ENCODE measurements at regions not wholly inside any gene's neighbourhood (a gene's known extent, or its start where the extent isn't known, plus 50 kb on each side); places are given as distances from the start of the nearest gene placed in this dataset.
"Not testable (repeated sequence)": the region's sequence is repeated elsewhere in the genome, so short reads cannot be mapped to it uniquely, and the experiment has no call there.

DNA sequence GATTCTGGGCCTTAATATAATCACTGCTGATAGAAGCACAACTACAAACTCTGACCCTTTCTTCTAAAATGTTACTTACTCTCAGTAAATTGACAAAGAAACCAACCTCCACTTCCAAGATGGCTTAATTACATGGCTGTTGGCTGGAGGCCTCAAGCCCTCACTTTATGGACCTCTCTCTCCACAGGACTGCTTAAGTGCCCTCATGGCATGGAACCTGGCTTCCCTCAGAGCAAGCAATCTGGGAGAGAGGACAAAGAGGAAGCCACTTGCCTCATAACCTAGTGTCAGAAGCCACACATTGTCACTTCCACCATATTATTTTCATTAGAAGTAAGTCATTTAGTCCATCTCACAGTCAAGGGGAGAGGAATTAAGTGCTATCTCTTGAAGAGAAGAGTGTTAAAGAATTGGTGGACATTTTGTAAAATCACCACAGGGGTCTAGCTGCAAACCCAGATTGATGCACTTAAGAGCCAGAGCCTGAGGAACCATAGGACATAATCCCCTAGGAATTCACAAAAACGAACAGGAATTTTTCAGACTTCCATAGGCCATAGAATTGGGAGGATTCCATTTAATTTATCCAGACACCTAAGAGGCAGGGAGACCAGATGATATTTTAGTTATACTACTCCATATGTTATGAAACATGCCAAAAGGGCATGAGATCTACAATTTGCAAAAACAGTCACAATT lies 97.5 kb upstream of the TNFSF4 start:
- Histone ChIP-seq H3K9me3 (ENCODE audit: control insufficient read depth, low read length) (no peaks in the 10 kb centered on the region), H3K27ac (ENCODE audit: low read depth in 1 of 2, low read length in 2 of 2) (no peak overlapping the region), H3K4me1 (ENCODE audit: control insufficient read depth in 1 of 2, insufficient read depth in 2 of 2, low read length in 2 of 2) (no peaks in the 10 kb centered on the region), H3K27me3 (ENCODE audit: control insufficient read depth in 1 of 2, insufficient read depth in 2 of 2, low read length in 1 of 2) (no peaks in the 10 kb centered on the region), H3K4me3 (ENCODE audit: low read length in 2 of 2) (no peak overlapping the region), H3K36me3 (ENCODE audit: control insufficient read depth in 1 of 2, insufficient read depth in 2 of 2, low read length in 1 of 2) (no peaks in the 10 kb centered on the region)
- intact Hi-C loops (cut with DNase I), result loop anchor here in 1 of 2 donors (10.0 kb wide), 1 partner anchor 590 kb away; no protein-coding TSS in a partner anchor
- 42 to 62% methylated on average over 1 of the region's 1 CpG for WGBS, 2 donors
- ATAC-seq (ENCODE audit: low FRiP score) (no peak), DNase-seq (no peak)

DNA sequence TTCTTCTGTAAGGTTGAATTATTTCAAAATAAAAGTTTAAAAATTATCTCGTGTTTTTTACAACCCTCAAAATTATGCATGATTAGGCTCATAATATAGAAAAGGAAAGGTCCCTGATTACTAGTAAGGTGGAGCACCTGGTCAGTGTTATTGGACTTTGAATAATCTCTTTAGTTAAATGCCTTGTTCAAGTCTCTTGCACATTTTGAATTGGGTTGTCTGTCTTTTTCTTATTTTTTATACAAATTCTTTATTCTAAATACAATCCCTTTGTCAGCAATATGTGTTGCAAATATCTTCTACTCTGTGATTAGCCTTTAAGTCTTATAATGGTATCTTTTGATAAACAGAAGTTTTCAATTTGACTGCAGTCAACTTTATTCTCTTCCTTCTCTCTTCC lies 100.7 kb upstream of the TNFSF4 start:
- Histone ChIP-seq H3K4me1 (ENCODE audit: control insufficient read depth in 1 of 2, insufficient read depth in 2 of 2, low read length in 2 of 2) (no peaks in the 10 kb centered on the region), H3K9me3 (ENCODE audit: control insufficient read depth, low read length) (no peaks in the 10 kb centered on the region), H3K36me3 (ENCODE audit: control insufficient read depth in 1 of 2, insufficient read depth in 2 of 2, low read length in 1 of 2) (no peaks in the 10 kb centered on the region), H3K27ac (ENCODE audit: low read depth in 1 of 2, low read length in 2 of 2) (no peak overlapping the region), H3K4me3 (ENCODE audit: low read length in 2 of 2) (no peak overlapping the region), H3K27me3 (ENCODE audit: control insufficient read depth in 1 of 2, insufficient read depth in 2 of 2, low read length in 1 of 2) (no peaks in the 10 kb centered on the region)
- DNase-seq (no peak), ATAC-seq (ENCODE audit: low FRiP score) (no peak)
- intact Hi-C loops (cut with DNase I), result loop anchor here in 1 of 2 donors (10.0 kb wide), 1 partner anchor 587 kb away; no protein-coding TSS in a partner anchor
- 72 to 74% methylated on average over 1 of the region's 1 CpG for WGBS, 2 donors

DNA sequence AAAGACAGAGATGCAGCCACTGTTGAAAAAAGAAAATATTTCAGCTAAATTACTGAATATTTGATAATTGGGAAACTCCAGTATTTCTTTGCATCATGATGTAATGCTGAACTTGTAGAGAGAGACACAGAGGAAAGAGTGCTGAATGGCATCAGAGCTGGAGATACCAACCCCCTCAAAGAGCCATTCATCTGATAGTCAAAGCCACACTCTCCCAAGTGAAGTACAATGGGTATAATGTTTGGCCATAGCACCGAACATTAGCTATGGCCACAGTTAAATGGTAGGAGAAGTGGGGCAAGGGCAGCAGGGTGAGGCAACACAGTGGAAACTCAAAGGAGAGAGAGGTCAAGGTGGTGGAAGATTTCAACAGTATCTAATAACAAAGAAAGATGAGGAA lies 107.5 kb upstream of the TNFSF4 start:
- intact Hi-C loops (cut with DNase I), result no loop called here
- Histone ChIP-seq H3K27ac (ENCODE audit: low read depth in 1 of 2, low read length in 2 of 2) (no peak overlapping the region), H3K36me3 (ENCODE audit: control insufficient read depth in 1 of 2, insufficient read depth in 2 of 2, low read length in 1 of 2) (no peaks in the 10 kb centered on the region), H3K4me1 (ENCODE audit: control insufficient read depth in 1 of 2, insufficient read depth in 2 of 2, low read length in 2 of 2) (no peaks in the 10 kb centered on the region), H3K4me3 (ENCODE audit: low read length in 2 of 2) (no peak overlapping the region), H3K27me3 (ENCODE audit: control insufficient read depth in 1 of 2, insufficient read depth in 2 of 2, low read length in 1 of 2) (no peaks in the 10 kb centered on the region), H3K9me3 (ENCODE audit: control insufficient read depth, low read length) (no peaks in the 10 kb centered on the region)
- 80 to 86% methylated on average over 1 of the region's 1 CpG for WGBS, 2 donors
- DNase-seq, result no peak
- ATAC-seq (ENCODE audit: low FRiP score), result no peak

DNA sequence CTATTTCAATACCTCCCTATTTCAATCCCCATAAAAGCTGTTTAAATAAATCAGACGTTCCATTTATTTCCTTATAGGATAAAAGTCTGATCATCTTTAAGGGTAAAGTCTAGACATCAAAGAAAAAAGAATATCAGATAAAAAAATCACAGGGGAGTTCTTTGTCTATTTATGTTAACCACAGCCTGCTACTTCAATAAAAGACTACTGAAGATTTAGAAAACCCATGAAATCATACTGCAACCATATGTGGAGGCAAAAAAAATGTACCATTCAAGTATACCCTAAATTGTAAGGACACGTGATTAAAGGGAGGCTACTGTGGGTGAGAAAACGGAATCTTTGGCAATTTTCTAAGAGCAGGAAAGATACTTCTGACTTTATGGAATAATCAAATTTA lies 108.2 kb upstream of the TNFSF4 start:
- Histone ChIP-seq H3K27ac (ENCODE audit: low read depth in 1 of 2, low read length in 2 of 2) (no peak overlapping the region), H3K36me3 (ENCODE audit: control insufficient read depth in 1 of 2, insufficient read depth in 2 of 2, low read length in 1 of 2) (no peaks in the 10 kb centered on the region), H3K4me3 (ENCODE audit: low read length in 2 of 2) (no peak overlapping the region), H3K9me3 (ENCODE audit: control insufficient read depth, low read length) (no peaks in the 10 kb centered on the region), H3K27me3 (ENCODE audit: control insufficient read depth in 1 of 2, insufficient read depth in 2 of 2, low read length in 1 of 2) (no peaks in the 10 kb centered on the region), H3K4me1 (ENCODE audit: control insufficient read depth in 1 of 2, insufficient read depth in 2 of 2, low read length in 2 of 2) (no peaks in the 10 kb centered on the region)
- intact Hi-C loops (cut with DNase I), result no loop called here
- DNase-seq (no peak), ATAC-seq (ENCODE audit: low FRiP score) (no peak)
- WGBS, 2 donors, result 65 to 74% methylated on average over 3 of the region's 3 CpGs

DNA sequence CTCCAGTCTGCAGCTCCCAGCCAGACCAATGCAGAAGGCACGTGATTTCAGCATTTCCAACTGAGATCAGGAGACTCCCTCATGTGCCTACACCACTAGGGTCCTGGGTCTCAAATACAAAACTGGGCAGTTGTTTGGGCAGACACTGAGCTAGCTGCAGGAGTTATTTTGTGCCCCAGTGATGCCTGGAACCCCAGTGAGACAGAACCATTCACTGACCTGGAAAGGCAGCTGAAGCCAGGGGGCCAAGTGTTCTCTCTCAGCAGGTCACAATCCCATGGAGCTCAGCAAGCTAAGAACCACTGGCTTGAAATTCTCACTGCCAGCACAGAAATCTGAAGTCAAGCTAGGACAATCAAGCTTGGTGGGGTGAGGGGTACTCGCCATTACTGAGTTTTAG lies 111.7 kb upstream of the TNFSF4 start:
- Histone ChIP-seq H3K4me3 (ENCODE audit: low read length in 2 of 2) (no peak overlapping the region), H3K36me3 (ENCODE audit: control insufficient read depth in 1 of 2, insufficient read depth in 2 of 2, low read length in 1 of 2) (no peaks in the 10 kb centered on the region), H3K27me3 (ENCODE audit: control insufficient read depth in 1 of 2, insufficient read depth in 2 of 2, low read length in 1 of 2) (no peaks in the 10 kb centered on the region), H3K4me1 (ENCODE audit: control insufficient read depth in 1 of 2, insufficient read depth in 2 of 2, low read length in 2 of 2) (no peaks in the 10 kb centered on the region), H3K9me3 (ENCODE audit: control insufficient read depth, low read length) (no peaks in the 10 kb centered on the region), H3K27ac (ENCODE audit: low read depth in 1 of 2, low read length in 2 of 2) (no peak overlapping the region)
- 85 to 91% methylated on average over 2 of the region's 2 CpGs for WGBS, 2 donors
- intact Hi-C loops (cut with DNase I), result no loop called here
- no peak for ATAC-seq (ENCODE audit: low FRiP score)
- DNase-seq, result no peak

DNA sequence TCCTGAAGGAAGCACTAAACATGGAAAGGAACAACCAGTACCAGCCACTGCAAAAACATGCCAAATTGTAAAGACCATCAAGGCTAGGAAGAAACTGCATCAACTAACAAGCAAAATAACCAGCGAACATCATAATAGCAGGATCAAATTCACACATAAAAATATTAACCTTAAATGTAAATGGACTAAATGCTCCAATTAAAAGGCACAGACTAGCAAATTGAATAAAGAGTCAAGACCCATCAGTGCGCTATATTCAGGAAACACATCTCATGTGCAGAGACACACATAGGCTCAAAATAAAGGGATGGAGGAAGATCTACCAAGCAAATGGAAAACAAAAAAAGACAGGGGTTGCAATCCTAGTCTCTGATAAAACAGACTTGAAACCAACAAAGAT lies 117.2 kb upstream of the TNFSF4 start:
- H3K4me3 ChIP-seq (ENCODE audit: low read length in 2 of 2); H3K27ac ChIP-seq (ENCODE audit: low read depth in 1 of 2, low read length in 2 of 2); intact Hi-C loops (cut with DNase I); H3K9me3 ChIP-seq (ENCODE audit: control insufficient read depth, low read length); ATAC-seq (ENCODE audit: low FRiP score); H3K36me3 ChIP-seq (ENCODE audit: control insufficient read depth in 1 of 2, insufficient read depth in 2 of 2, low read length in 1 of 2); DNase-seq; H3K27me3 ChIP-seq (ENCODE audit: control insufficient read depth in 1 of 2, insufficient read depth in 2 of 2, low read length in 1 of 2); H3K4me1 ChIP-seq (ENCODE audit: control insufficient read depth in 1 of 2, insufficient read depth in 2 of 2, low read length in 2 of 2): not testable (repeated sequence)
- 92 to 96% methylated on average over 2 of the region's 2 CpGs for WGBS, 2 donors

DNA sequence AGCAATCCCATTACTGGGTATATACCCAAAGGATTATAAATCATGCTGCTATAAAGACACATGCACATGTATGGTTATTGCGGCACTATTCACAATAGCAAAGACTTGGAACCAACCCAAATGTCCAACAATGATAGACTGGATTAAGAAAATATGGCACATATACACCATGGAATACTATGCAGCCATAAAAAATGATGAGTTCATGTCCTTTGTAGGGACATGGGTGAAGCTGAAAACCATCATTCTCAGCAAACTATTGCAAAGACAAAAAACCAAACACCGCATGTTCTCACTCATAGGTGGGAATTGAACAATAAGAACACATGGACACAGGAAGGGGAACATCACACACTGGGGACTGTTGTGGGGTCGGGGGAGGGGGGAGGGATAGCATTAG lies 120.9 kb upstream of the TNFSF4 start:
- DNase-seq; H3K36me3 ChIP-seq (ENCODE audit: control insufficient read depth in 1 of 2, insufficient read depth in 2 of 2, low read length in 1 of 2); H3K4me3 ChIP-seq (ENCODE audit: low read length in 2 of 2); intact Hi-C loops (cut with DNase I); H3K27me3 ChIP-seq (ENCODE audit: control insufficient read depth in 1 of 2, insufficient read depth in 2 of 2, low read length in 1 of 2); ATAC-seq (ENCODE audit: low FRiP score); H3K9me3 ChIP-seq (ENCODE audit: control insufficient read depth, low read length); H3K4me1 ChIP-seq (ENCODE audit: control insufficient read depth in 1 of 2, insufficient read depth in 2 of 2, low read length in 2 of 2); H3K27ac ChIP-seq (ENCODE audit: low read depth in 1 of 2, low read length in 2 of 2): not testable (repeated sequence)
- 80 to 86% methylated on average over 3 of the region's 3 CpGs for WGBS, 2 donors

DNA sequence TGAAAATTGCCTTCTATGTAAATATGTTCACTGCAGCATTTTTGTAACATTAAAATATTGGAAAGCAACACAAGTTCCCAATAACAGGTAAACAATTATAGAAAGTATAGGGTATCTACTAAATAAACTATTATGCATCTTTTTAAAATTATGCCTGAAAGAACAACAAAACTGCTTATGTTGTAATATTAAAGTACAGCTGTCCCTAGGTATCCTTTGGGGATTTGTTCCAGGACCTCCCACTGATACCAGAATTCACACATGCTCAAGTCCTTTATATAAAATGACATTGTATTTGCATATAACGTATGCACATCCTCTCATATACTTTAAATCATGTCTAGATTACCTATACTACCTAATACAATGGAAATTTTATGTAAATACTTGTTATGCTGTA lies 121.8 kb upstream of the TNFSF4 start:
- ATAC-seq (ENCODE audit: low FRiP score) (no peak), DNase-seq (no peak)
- H3K27ac ChIP-seq (ENCODE audit: low read depth in 1 of 2, low read length in 2 of 2), result no peak overlapping the region
- H3K9me3 ChIP-seq (ENCODE audit: control insufficient read depth, low read length), result no peaks in the 10 kb centered on the region
- H3K36me3 ChIP-seq (ENCODE audit: control insufficient read depth in 1 of 2, insufficient read depth in 2 of 2, low read length in 1 of 2), result no peaks in the 10 kb centered on the region
- no peaks in the 10 kb centered on the region for H3K27me3 ChIP-seq (ENCODE audit: control insufficient read depth in 1 of 2, insufficient read depth in 2 of 2, low read length in 1 of 2)
- intact Hi-C loops (cut with DNase I), result no loop called here
- H3K4me1 ChIP-seq (ENCODE audit: control insufficient read depth in 1 of 2, insufficient read depth in 2 of 2, low read length in 2 of 2), result no peaks in the 10 kb centered on the region
- no peak overlapping the region for H3K4me3 ChIP-seq (ENCODE audit: low read length in 2 of 2)
- WGBS, 2 donors, result 84 to 89% methylated on average over 1 of the region's 1 CpG

DNA sequence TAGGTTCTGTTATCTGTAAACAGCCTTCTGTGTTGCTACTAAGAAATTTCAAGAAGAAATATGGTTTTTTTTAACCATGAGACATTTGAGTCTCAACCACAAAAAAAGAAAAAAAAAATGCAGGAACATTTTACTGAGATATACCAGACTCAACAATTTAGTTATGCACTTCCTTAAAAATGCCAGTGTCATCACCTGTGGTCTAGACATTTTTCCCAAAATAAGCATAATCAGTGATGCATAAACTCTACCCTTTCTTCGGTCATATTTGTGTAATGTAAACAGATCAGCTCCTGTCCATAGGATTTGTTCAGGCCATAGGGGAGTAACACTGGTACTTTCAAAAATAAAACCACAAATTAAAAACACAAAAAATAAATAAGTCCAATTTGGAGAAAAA lies 122.6 kb upstream of the TNFSF4 start:
- Histone ChIP-seq H3K4me3 (ENCODE audit: low read length in 2 of 2) (no peak overlapping the region), H3K27ac (ENCODE audit: low read depth in 1 of 2, low read length in 2 of 2) (no peak overlapping the region), H3K36me3 (ENCODE audit: control insufficient read depth in 1 of 2, insufficient read depth in 2 of 2, low read length in 1 of 2) (no peaks in the 10 kb centered on the region), H3K9me3 (ENCODE audit: control insufficient read depth, low read length) (no peaks in the 10 kb centered on the region), H3K4me1 (ENCODE audit: control insufficient read depth in 1 of 2, insufficient read depth in 2 of 2, low read length in 2 of 2) (no peaks in the 10 kb centered on the region), H3K27me3 (ENCODE audit: control insufficient read depth in 1 of 2, insufficient read depth in 2 of 2, low read length in 1 of 2) (no peaks in the 10 kb centered on the region)
- intact Hi-C loops (cut with DNase I), result no loop called here
- 71 to 82% methylated on average over 1 of the region's 1 CpG for WGBS, 2 donors
- no peak for DNase-seq
- no peak for ATAC-seq (ENCODE audit: low FRiP score)
